GM12874 (cell line): ENCODE measurements at regions not wholly inside any gene's neighbourhood (a gene's known extent, or its start where the extent isn't known, plus 50 kb on each side); places are given as distances from the start of the nearest gene placed in this dataset.

ENCODE experiments used
- CTCF ChIP-seq: IDR thresholded peaks from 2 replicates; pipeline ENCODE4 v1.5.1; 2011; ENCODE audit warnings: low read depth, mild to moderate bottlenecking, control low read depth, low read length, moderate library complexity; ENCODE audit not compliant: insufficient read depth

DNA sequence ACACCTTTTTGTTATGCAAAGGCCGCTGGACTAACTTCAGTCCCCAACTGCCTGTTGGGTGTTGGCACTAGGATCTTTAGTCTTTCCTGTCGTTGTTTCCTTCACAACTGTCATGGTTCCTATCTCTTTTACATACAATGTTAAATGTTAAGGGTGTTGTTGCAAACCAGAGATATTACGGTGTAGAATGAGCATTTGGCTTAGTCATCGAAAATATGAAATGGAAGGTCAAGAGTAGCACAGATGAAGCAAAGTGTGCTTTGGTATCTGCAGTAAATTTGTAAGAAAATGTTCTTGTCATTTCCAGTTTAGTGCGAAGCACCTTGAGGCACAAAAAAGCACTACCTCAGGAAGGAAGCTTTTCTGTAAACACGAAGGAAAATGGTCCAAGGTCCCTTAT lies 751.3 kb upstream of the LRFN5 start:
- TF ChIP-seq CTCF, result no peak

DNA sequence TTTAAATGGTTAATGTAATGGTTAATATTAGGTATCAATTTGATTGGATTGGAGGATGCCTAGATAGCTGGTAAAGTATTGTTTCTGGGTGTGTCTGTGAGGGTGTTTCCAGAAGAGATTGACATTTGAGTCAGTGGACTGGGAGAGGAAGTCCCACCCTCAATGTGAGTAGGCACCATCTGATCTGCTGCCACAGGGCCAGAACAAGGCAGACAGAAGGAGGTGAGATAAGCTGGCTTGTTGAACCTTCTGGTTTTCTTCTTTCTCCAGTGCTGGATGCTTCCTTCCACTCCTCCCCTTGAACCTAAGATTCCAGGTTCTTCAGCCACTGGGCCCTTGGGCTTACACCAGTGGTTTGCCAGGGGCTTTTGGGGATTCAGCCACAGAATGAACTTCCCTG lies 756.5 kb upstream of the LRFN5 start:
- TF ChIP-seq CTCF, result no peak

- TF ChIP-seq CTCF, result no peak
Measured at GRCh38 chr14:40847480-40847879, 759.2 kb upstream of the LRFN5 start.

DNA sequence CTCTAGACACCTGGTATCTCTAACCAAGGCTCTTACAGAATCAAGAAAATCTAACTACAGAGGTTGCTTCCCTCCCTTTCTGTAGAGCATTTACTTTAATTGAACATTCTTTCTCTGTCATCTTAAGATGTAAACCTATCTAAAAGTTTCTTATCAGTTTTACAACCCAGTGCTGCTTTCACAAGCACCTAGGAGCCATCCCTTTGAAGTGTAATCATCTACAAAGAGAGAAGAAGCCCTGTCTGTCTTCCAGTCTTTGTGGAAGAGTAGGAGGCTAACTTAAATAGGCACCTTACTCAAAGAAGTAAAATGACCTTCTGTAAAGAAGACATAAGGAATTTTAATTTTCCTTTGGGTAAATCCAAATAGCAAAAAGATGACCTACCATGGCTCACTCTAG lies 763.9 kb upstream of the LRFN5 start:
- TF ChIP-seq CTCF, result no peak

DNA sequence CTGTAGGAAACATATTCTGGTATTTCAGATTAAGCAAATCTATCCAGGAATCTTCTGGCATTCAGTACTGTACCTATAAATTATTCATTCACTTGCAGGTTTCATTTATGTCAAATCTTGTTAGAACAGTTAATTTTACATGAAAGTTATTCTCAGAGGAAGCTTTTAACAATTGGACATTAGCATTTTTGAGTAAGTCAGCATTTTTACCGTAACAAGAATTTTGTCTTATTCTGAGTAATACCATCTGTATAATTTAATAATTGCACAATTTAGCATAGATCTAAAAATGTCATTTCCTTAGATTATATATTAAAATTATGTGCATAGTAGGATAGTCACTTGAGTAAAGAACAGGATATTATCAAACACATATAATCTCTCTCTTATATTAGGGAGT lies 764.8 kb upstream of the LRFN5 start:
- no peak for TF ChIP-seq CTCF

- TF ChIP-seq CTCF, result no peak
Measured at GRCh38 chr14:40838601-40839000, 768.1 kb upstream of the LRFN5 start.

- TF ChIP-seq CTCF, result no peak
Measured at GRCh38 chr14:40806471-40806870, 800.2 kb upstream of the LRFN5 start.

DNA sequence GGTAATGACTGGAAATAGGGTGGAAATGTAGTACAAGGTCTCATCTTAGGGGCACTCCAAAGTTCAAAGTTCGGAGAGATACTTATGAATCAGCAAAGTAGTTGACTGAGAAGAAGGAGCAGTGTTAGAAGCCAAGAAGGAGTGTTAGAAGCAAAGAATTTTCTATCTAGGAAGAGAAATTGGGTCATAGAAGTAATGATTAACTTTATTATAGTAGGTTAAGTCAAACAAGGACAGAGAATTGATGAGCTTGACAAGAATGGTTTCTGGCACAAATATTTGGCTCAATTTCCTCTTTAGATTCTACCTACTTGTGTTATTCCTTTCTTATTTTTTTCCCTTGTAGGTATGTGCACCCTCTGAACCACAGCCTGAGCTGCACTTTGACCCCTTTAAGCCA lies 810.5 kb upstream of the LRFN5 start:
- TF ChIP-seq CTCF, result no peak
